ENCODE measurements at regions not wholly inside any gene's neighbourhood (a gene's known extent, or its start where the extent isn't known, plus 50 kb on each side); places are given as distances from the start of the nearest gene placed in this dataset.

GRCh38 chr10:31731711-31732110, 196.9 kb downstream of the ARHGAP12 start:
- H3K4me1 ChIP-seq (ENCODE audit: insufficient read depth) = no peaks in the 10 kb centered on the region; the same call in 1 of the 2 replicates
- peaks cover 10% of the 10 kb centered on the region for H3F3A ChIP-seq (replicated peaks; ENCODE audit: low read depth)
- no peak for TF ChIP-seq ZNF462 (CRISPR knock-in tag; IDR thresholded peaks at IDR 0.05)
- TF ChIP-seq CREB1 (CRISPR knock-in tag; IDR thresholded peaks at IDR 0.05; ENCODE audit: low read depth) = no peak
- no peak for TF ChIP-seq POLR2AphosphoS5 (IDR thresholded peaks at IDR 0.05; ENCODE audit: low read depth)
- no peak for TF ChIP-seq EZH2 (IDR thresholded peaks at IDR 0.05; ENCODE audit: low read depth, unreplicated experiment)
- TF ChIP-seq ZNF331 (CRISPR knock-in tag; IDR thresholded peaks at IDR 0.05; ENCODE audit: low read depth) = no peak
- no peak for TF ChIP-seq NANOG (IDR thresholded peaks at IDR 0.05; ENCODE audit: borderline replicate concordance)
- no peak for TF ChIP-seq EZH2phosphoT487 (IDR thresholded peaks at IDR 0.05; ENCODE audit: unreplicated experiment)
- TF ChIP-seq CTCF (conservative IDR thresholded peaks at IDR 0.05; ENCODE audit: low read depth in 2 of 2) = no peak
- TF ChIP-seq, protein P1, sequence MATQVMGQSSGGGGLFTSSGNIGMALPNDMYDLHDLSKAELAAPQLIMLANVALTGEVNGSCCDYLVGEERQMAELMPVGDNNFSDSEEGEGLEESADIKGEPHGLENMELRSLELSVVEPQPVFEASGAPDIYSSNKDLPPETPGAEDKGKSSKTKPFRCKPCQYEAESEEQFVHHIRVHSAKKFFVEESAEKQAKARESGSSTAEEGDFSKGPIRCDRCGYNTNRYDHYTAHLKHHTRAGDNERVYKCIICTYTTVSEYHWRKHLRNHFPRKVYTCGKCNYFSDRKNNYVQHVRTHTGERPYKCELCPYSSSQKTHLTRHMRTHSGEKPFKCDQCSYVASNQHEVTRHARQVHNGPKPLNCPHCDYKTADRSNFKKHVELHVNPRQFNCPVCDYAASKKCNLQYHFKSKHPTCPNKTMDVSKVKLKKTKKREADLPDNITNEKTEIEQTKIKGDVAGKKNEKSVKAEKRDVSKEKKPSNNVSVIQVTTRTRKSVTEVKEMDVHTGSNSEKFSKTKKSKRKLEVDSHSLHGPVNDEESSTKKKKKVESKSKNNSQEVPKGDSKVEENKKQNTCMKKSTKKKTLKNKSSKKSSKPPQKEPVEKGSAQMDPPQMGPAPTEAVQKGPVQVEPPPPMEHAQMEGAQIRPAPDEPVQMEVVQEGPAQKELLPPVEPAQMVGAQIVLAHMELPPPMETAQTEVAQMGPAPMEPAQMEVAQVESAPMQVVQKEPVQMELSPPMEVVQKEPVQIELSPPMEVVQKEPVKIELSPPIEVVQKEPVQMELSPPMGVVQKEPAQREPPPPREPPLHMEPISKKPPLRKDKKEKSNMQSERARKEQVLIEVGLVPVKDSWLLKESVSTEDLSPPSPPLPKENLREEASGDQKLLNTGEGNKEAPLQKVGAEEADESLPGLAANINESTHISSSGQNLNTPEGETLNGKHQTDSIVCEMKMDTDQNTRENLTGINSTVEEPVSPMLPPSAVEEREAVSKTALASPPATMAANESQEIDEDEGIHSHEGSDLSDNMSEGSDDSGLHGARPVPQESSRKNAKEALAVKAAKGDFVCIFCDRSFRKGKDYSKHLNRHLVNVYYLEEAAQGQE (IDR thresholded peaks at IDR 0.05; ENCODE audit: unreplicated experiment) = no peak
- no peak for TF ChIP-seq ZNF114 (CRISPR knock-in tag; IDR thresholded peaks at IDR 0.05)
- TF ChIP-seq ETS1 (IDR thresholded peaks at IDR 0.05) = no peak
- no peak for TF ChIP-seq STAT1 (IDR thresholded peaks at IDR 0.05; ENCODE audit: unreplicated experiment)
- TF ChIP-seq JUNB (IDR thresholded peaks at IDR 0.05; ENCODE audit: unreplicated experiment) = no peak
- Mint-ChIP-seq H3K9me3 (peaks cover 36% of the 10 kb centered on the region), H3K27me3 (ENCODE audit: insufficient read depth, low read depth, poor library complexity) (peaks cover 10% of the 10 kb centered on the region), H3K4me1 (peaks cover 7% of the 10 kb centered on the region), H3K4me3 (no peak overlapping the region), H3K36me3 (ENCODE audit: low read depth) (peaks cover 38% of the 10 kb centered on the region), H3K27ac (no peak overlapping the region)
- H3K4me3 ChIP-seq = no peak overlapping the region
- H2AFZ ChIP-seq = no peak overlapping the region
- H3K27me3 ChIP-seq (ENCODE audit: insufficient read depth) = no peaks in the 10 kb centered on the region
- H3K79me2 ChIP-seq (replicated peaks; ENCODE audit: insufficient read depth) = no peaks in the 10 kb centered on the region
- H3K27ac ChIP-seq (ENCODE audit: low read depth) = no peak overlapping the region
- no peak overlapping the region for H3K4me2 ChIP-seq
- no peak for ATAC-seq
- no peaks in the 10 kb centered on the region for H4K20me1 ChIP-seq (replicated peaks; ENCODE audit: insufficient read depth)
- no peak for DNase-seq (ENCODE audit: low spot score)
- H3K9me2 ChIP-seq (ENCODE audit: insufficient read depth) = peaks cover 9% of the 10 kb centered on the region; the same call in 1 of the 2 replicates
- H3K36me3 ChIP-seq (ENCODE audit: insufficient read depth) = peaks cover 15% of the 10 kb centered on the region; the same call in 1 of the 2 replicates

Data from GM23338 (cell line).